ENCODE measurements at regions not wholly inside any gene's neighbourhood (a gene's known extent, or its start where the extent isn't known, plus 50 kb on each side); places are given as distances from the start of the nearest gene placed in this dataset.
"Not testable (repeated sequence)": the region's sequence is repeated elsewhere in the genome, so short reads cannot be mapped to it uniquely, and the experiment has no call there.

GRCh38 chr17:53475002-53475401 is 347.7 kb upstream of the KIF2B start:
- no peak for DNase-seq

GRCh38 chr17:53472586-53472985 is 350.1 kb upstream of the KIF2B start:
- DNase-seq, result no peak

GRCh38 chr17:53471514-53471913 is 351.2 kb upstream of the KIF2B start:
- no peak for DNase-seq

- DNase-seq, result no peak
Observed at GRCh38 chr17:53470626-53471025, 352.1 kb upstream of the KIF2B start.

GRCh38 chr17:53466733-53467132 is 356.0 kb upstream of the KIF2B start:
- DNase-seq, result no peak

- not testable (repeated sequence) for DNase-seq
Observed at GRCh38 chr17:53464396-53464795, 358.3 kb upstream of the KIF2B start.

GRCh38 chr17:53463363-53463762 is 359.4 kb upstream of the KIF2B start:
- DNase-seq, result no peak

- DNase-seq, result no peak
Observed at GRCh38 chr17:53462393-53462811, 360.3 kb upstream of the KIF2B start.

GRCh38 chr17:53455943-53456342 is 366.8 kb upstream of the KIF2B start:
- not testable (repeated sequence) for DNase-seq

GRCh38 chr17:53454337-53454736 is 368.4 kb upstream of the KIF2B start:
- no peak for DNase-seq

GRCh38 chr17:53449324-53449723 is 373.4 kb upstream of the KIF2B start:
- no peak for DNase-seq

- DNase-seq, result no peak
Observed at GRCh38 chr17:53428913-53429312, 393.8 kb upstream of the KIF2B start.

GRCh38 chr17:53426505-53426904 is 396.2 kb upstream of the KIF2B start:
- no peak for DNase-seq

- no peak for DNase-seq
Observed at GRCh38 chr17:53420035-53420641, 402.6 kb upstream of the KIF2B start.

- no peak for DNase-seq
Observed at GRCh38 chr17:53409588-53409987, 413.1 kb upstream of the KIF2B start.

GRCh38 chr17:53406907-53407306 is 415.8 kb upstream of the KIF2B start:
- DNase-seq, result no peak

- no peak for DNase-seq
Observed at GRCh38 chr17:53391197-53391596, 431.5 kb upstream of the KIF2B start.

GRCh38 chr17:53390575-53390974 is 432.2 kb upstream of the KIF2B start:
- DNase-seq, result no peak

GRCh38 chr17:53387745-53388144 is 435.0 kb upstream of the KIF2B start:
- no peak for DNase-seq

- DNase-seq, result no peak
Observed at GRCh38 chr17:53353919-53354351, 468.8 kb upstream of the KIF2B start.

GRCh38 chr17:53344778-53345177 is 477.9 kb upstream of the KIF2B start:
- no peak for DNase-seq

GRCh38 chr17:53336281-53336680 is 486.4 kb upstream of the KIF2B start:
- DNase-seq, result no peak

GRCh38 chr17:53335443-53335842 is 487.3 kb upstream of the KIF2B start:
- no peak for DNase-seq

- DNase-seq, result no peak
Observed at GRCh38 chr17:53330756-53331155, 492.0 kb upstream of the KIF2B start.

GRCh38 chr17:53321651-53322050 is 501.1 kb upstream of the KIF2B start:
- no peak for DNase-seq

- DNase-seq, result no peak
Observed at GRCh38 chr17:53319947-53320346, 502.8 kb upstream of the KIF2B start.
